Stimulated activated CD4-positive, alpha-beta T cell treated with anti-CD3 and anti-CD28 coated beads, Interleukin-2, amount 100 ng/mL, for 24 hours (primary cell): ENCODE measurements at regions not wholly inside any gene's neighbourhood (a gene's known extent, or its start where the extent isn't known, plus 50 kb on each side); places are given as distances from the start of the nearest gene placed in this dataset.
"Not testable (repeated sequence)": the region's sequence is repeated elsewhere in the genome, so short reads cannot be mapped to it uniquely, and the experiment has no call there.

Source experiments
- DNase-seq, 2 donors: peaks; one replicate each; pipeline ENCODE4 v3.0.0-alpha.2; 2020

DNA sequence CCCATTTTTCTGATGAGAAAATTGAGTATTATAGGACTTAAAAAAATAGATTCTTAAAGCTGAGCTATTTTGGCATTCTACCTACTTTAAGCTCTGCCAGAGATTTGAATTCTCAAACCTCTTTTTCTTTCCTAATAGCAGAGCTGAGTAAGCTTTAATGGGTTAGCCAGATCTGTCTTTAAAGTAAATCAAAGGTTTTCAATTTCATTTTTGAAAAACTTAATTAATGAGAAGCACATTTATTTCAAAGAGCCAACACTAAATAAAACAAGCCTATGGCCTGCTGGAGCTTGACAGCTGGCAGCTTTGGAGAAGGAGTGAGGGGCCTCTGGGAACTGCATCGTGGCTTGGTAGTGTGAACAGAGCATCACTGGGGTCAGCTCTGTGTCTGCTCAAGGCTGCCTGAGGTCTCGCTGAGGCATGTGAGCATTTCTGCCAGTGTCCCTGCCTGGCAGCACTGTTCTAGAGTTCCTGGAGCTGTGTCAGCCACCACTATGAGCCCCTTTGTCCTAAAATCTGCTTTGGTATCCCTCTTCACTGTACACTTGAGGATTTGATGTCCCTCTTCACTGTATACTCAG is 50.4 kb upstream of the PRSS23 start:
- no peak for DNase-seq

DNA sequence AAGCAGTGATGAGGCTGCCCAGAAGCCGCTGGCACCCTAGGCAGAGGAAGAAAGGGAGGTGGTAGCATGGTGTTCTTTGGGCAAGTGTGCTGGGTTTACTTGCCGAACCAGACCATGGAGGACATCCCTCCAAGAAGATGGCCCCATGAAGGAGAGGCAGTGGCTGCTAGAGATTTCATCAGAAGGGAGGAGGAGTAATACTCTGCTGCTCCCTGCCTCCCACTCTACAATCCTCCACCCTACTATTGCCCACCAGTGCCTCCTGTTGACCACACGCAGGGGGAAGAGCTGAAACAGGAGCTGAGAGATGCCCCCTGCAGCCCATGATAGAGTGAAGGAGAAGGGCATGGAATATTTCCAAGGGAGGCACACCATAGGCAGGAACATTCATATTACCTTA is 51.0 kb upstream of the PRSS23 start:
- no peak for DNase-seq

- DNase-seq, result no peak
Measured at GRCh38 chr11:86748296-86748695, 52.0 kb upstream of the PRSS23 start.

DNA sequence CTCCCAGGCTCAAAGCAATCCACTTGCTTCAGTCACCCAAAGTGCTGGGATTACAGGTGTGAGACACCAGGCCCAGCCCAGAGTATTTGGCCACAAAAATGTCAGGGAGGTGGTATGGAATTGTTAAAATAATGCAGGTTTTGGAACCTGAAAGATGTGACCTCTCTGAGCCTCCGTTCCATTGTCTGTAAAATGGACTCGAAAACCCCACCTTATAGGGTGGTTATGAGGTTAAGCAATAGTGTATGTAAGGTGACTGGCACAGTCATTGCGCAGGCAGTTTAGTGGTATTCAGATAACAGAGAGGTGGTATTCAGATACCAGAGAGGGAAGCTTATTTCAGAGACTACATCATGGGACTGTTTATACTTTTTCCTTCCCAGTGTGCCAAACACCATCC is 52.5 kb upstream of the PRSS23 start:
- no peak for DNase-seq

DNA sequence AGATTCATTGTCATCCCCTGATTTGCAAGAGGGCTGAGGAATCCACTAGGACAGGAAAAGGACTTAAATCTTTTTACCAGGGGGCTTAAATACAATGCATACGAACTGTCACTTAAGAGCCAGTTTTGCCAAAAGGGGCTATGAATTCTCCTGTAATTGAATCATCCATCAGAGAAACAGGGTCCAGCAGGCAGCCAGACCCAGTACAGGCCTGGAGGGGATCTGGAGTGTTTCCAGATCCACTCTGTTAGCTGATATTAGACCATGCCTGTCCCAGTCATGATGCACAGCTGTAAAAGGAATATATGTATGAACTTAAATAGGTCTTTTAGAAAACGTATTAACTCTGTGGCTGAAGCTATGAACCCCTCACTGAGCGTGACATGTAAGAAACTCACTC is 53.8 kb upstream of the PRSS23 start:
- no peak for DNase-seq

DNA sequence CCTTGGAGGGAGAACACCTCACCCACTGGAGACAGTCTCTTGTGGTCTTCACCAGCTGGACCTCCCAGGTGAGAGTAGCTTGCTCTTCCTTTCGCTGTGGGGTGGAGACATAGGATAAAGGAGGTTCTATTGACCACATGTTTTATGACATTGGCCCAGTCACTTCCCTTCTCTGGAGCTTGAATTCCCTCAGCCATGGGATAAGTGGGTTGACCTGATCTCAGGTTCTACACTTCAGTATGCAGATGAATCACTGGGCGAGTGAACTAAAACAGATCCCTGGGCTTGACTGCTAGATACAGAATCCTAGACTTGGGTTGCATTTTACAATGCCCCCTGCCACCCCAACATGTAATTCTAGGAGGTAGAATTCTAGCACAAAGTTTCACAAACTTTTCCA is 54.8 kb upstream of the PRSS23 start:
- no peak for DNase-seq

DNA sequence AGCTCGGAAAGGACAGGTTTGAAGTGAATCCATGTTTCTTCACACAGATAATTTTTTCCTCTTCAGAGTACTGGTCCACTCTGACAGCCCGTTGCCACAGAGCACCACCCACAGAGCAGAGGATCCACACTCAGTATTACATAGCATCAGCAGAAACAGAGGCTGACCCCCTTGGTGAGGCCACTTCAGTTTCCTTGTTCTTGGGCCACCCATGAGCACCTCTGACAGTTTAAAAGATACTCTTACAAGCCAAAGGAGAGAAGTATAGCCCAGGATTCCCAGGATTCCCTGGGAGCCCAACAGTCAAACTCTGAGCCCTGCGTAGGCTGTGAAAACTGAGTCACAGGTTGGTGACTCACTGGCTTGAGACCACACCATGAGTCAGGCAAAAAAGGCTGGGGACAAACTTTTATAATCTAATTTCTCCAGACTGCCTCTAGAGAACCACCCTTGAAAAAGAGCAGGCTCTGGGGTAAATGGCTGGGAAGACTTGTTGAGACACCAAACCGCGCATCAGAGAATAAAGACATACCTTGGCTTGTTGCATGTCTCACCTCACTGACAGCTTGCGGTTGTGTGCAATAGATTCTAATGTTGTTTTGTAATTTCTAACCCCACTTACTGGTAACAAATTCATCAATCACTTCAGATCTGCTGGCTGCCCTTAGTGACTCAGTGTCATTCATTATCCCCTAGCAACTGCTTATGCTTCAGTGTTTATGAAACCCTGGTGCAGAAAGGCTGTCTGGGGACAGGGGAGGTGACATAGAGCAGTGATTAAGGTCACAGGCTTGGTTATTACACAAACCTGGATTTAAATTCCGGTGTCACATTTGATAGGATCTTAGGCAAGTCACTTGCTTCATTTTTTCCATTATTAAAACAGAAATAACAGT is 56.9 kb upstream of the PRSS23 start:
- DNase-seq, result peak; percentile 57 to 60

GRCh38 chr11:86741839-86742805 is 58.2 kb upstream of the PRSS23 start:
- no peak for DNase-seq

DNA sequence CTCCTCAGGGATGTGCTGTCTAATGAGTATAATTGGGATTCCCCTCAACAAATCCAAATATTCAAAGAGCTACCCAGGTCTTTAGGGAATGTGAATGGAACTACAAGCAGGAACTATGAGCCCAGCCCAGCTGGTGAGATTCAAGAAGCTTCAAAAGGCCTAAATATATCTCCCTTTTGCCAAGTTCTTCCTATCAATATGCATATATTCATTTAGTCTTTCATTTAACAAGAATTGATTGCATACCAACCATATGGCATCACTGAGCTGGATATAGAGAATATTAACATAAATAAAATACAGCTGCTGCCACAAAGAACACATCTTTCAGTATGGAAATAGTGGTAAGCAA is 58.9 kb upstream of the PRSS23 start:
- no peak for DNase-seq

- peak in 1 of 2 donors; percentile 33 for DNase-seq
Measured at GRCh38 chr11:86740628-86741483, 59.5 kb upstream of the PRSS23 start.

DNA sequence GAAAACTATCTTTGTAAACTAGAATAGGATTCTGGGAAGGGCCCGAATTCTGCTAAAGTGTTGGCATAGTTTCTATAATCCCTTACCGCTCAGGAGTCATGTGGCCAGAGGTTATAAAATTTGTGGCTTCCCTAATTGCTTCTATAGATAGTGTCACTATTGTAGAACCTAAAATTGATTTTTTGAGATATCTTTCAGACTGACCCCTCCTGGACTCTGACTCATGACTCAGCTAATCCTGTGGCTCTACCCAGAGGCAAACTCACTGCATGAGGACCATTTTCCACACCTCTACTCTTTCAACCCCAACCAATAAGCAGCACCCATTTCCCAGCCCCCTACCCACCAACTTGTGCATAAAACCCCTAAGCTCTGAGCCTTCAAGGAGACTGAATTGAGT is 61.8 kb upstream of the PRSS23 start:
- DNase-seq, result no peak

GRCh38 chr11:86737737-86738136 is 62.6 kb upstream of the PRSS23 start:
- DNase-seq, result no peak

GRCh38 chr11:86737230-86737629 is 63.1 kb upstream of the PRSS23 start:
- DNase-seq, result no peak

DNA sequence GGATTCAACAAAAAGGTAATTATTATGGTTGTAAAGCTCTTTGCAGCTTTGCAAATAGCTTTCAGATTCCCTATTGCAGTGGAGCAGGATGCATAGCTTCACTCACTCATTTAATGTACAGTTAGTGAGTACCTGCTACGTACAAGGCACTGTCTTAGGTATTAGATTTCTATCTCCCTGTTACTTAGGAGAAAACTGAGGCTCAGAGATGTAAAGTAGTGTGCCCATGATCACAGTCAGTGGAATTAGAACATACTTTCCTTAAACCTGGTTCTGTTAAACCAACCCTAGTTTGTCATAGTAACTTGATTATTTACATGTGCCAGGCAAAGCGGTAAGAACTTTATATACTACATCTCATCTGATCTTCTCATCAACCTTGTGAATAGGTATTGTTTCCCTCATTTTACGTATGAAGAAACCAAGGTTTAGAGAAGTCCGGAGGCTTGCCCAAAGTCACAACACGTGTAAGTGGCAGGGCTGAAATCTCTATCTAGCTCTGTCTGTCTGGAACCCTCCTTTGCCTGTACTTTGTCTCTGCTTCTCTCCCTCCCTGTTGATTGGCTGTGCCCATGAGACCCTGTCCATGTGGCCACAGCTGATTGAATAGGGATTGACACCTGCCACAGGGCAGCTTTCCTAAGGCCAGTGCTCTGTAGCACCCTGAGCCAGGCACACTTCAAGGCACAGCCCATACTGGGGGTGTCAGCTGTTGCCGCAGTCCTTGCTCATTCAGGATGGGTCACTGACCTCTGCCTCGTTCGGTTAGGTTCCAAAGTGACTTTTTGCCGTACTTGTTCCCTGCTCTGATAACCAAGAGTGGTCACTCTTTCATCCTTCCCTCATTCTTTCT is 63.8 kb upstream of the PRSS23 start:
- no peak for DNase-seq

DNA sequence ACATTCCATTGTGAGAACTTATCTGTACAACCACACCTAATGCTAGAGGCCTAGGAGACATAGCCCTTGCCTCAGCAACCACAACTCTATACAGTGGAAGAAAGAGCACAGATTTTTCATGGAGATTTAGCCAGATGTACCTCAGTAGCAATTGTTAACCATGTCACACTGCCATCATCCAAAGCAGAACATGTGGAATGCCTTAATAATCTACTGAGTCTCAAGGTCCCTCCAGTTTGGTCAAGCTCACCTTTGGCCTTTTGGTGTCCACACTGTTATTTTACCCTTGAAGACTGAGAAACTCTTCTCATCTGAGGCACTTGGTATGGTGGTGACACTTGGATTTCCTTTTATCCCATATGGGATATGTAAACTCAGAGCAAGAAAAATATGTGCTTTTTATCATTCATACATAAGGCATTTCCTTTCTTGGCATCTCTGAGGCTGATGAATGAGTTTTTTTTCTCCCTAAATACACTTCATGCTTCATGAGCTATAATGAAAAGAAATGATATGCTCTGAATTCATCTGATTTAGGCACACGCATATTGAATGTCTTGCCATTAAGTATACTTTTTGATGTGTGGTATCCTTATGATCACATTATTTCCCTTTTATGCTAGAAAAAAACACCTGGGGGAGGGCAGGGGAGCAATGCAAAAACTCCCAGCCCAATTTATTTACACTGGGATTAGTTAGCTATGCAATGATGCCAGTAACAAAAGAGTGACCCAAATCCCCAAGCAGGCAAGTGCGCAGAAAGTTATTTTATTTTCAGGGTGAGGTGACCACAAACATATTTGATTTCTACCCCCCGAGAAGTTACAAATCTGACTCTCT is 63.3 kb upstream of the ME3 start:
- no peak for DNase-seq

- DNase-seq, result not testable (repeated sequence)
Measured at GRCh38 chr11:86732739-86733138, 60.3 kb upstream of the ME3 start.

- DNase-seq, result not testable (repeated sequence)
Measured at GRCh38 chr11:86732286-86732685, 59.9 kb upstream of the ME3 start.

- not testable (repeated sequence) for DNase-seq
Measured at GRCh38 chr11:86729576-86729975, 57.2 kb upstream of the ME3 start.

- DNase-seq, result no peak
Measured at GRCh38 chr11:86728562-86728961, 56.1 kb upstream of the ME3 start.

DNA sequence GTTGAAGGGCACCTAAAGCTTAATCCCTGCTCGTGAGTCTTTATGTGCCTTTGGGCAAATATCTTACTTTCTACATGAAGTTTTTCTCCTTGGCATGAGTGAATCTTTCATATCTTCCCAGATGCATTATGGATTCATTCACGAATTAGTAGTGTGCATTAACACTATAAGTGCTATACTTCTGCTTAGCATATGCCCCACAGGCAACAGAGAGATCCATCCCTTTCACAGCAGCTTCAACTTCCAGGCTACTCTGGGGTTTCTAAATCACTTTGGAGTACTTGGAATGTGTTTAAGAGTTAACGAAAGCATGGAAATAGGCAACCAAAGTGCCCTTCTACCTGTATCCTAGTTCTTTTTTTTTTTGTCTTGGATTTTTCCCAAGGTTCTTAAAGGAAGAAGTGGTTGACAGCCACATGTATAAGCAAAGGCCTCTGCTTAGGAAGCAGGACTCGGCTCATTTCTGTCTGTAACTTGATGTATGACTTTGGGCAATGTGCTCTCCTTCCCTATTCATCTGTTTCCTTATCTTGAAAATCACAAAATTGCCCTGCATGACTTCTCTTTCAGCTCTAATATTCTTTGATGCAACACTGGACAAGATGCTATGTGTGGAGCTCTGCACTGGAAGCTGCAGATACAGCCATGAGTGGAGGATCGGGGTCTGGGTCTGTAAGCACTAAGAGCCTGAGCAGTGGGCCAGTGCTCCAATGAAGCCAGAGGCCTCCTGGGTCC is 54.5 kb upstream of the ME3 start:
- no peak for DNase-seq
